ENCODE measurements at regions not wholly inside any gene's neighbourhood (a gene's known extent, or its start where the extent isn't known, plus 50 kb on each side); places are given as distances from the start of the nearest gene placed in this dataset.

DNA sequence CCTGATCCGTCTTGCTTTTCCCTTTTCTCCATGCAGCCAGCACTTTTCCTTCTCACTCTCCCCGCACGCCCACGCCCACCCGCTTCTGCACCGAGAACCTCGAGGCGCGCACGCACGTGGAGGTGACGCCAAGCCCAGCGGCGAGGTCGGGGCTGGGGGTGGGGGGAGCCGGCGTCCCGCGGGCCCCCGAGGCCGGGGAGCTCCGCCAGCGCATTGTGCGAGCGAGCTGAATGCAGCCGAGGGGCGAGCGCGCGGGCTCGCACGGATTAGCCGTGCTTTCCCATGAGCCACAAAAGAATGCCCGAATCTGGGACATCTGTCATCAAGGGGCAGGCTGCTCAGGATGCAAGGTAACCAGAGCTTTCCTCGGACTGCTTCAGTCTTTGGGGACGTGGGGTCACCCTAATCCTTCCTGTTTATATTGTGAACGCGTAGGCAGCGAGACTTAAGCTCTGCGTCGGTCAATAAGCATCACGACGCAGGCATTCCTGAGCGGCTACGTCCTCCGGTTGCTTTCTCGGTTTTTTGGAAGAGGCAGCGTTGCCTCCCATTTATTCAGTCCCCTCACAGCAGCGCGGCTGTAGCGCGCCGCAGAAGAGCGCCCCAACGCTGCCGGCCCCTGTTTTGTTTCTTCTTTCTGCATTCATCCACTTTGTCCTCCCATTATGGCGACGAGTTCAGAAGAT, 67.3 kb upstream of the AKT3 start (continued):
- 0 out of 2 replicates have a peak, but pooled peaks have one; percentile 14 for TF ChIP-seq KDM1A (IDR thresholded peaks at IDR 0.05; ENCODE audit: borderline replicate concordance, low read length)
- TF ChIP-seq RNF2 (IDR thresholded peaks at IDR 0.05; ENCODE audit: borderline replicate concordance, low read depth, low read length, missing control alignments, poor library complexity, severe bottlenecking), result peak; percentile 66
- peak in 1 of 2 experiments; percentile 77; a peak in 2 of 4 replicates for TF ChIP-seq SIN3A (conservative IDR thresholded peaks at IDR 0.05 in 1 of 2, IDR thresholded peaks at IDR 0.05 in 1 of 2; ENCODE audit: low read depth in 1 of 2, low read length in 2 of 2)
- TF ChIP-seq, protein P1, sequence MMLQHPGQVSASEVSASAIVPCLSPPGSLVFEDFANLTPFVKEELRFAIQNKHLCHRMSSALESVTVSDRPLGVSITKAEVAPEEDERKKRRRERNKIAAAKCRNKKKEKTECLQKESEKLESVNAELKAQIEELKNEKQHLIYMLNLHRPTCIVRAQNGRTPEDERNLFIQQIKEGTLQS (IDR thresholded peaks at IDR 0.05; ENCODE audit: insufficient read depth, low read depth, low read length), result no peak
- 0 out of 2 replicates have a peak, but pooled peaks have one; percentile 88 for TF ChIP-seq RBBP5 (IDR thresholded peaks at IDR 0.05; ENCODE audit: borderline replicate concordance, low read depth, low read length)
- no peak; the same call in 1 of the 2 replicates for TF ChIP-seq CREB1 (IDR thresholded peaks at IDR 0.05)
- no peak for TF ChIP-seq NANOG (IDR thresholded peaks at IDR 0.05; ENCODE audit: insufficient read depth, low read depth, low read length, poor library complexity, severe bottlenecking)
- TF ChIP-seq BACH1 (IDR thresholded peaks at IDR 0.05; ENCODE audit: low read length), result no peak
- peak; percentile 3; a peak in 1 of 4 replicates for TF ChIP-seq RAD21 (IDR thresholded peaks at IDR 0.05 in 1 of 2, conservative IDR thresholded peaks at IDR 0.05 in 1 of 2; ENCODE audit: low read depth in 2 of 2, low read length in 2 of 2)
- no peak for TF ChIP-seq BCL11A (IDR thresholded peaks at IDR 0.05; ENCODE audit: low read depth in 2 of 2, low read length in 2 of 2)
- no peak for TF ChIP-seq CEBPB (IDR thresholded peaks at IDR 0.05; ENCODE audit: low read depth, low read length)
- TF ChIP-seq JUN (IDR thresholded peaks at IDR 0.05; ENCODE audit: low read depth, low read length), result no peak
- no peak for TF ChIP-seq MAFK (IDR thresholded peaks at IDR 0.05; ENCODE audit: low read depth, low read length)
- no peak for TF ChIP-seq SIRT6 (IDR thresholded peaks at IDR 0.05; ENCODE audit: low read length)
- TF ChIP-seq POU5F1 (IDR thresholded peaks at IDR 0.05; ENCODE audit: low read depth, low read length), result no peak
- no peak for TF ChIP-seq TCF12 (IDR thresholded peaks at IDR 0.05; ENCODE audit: low read depth, low read length)
- TF ChIP-seq, protein P2, sequence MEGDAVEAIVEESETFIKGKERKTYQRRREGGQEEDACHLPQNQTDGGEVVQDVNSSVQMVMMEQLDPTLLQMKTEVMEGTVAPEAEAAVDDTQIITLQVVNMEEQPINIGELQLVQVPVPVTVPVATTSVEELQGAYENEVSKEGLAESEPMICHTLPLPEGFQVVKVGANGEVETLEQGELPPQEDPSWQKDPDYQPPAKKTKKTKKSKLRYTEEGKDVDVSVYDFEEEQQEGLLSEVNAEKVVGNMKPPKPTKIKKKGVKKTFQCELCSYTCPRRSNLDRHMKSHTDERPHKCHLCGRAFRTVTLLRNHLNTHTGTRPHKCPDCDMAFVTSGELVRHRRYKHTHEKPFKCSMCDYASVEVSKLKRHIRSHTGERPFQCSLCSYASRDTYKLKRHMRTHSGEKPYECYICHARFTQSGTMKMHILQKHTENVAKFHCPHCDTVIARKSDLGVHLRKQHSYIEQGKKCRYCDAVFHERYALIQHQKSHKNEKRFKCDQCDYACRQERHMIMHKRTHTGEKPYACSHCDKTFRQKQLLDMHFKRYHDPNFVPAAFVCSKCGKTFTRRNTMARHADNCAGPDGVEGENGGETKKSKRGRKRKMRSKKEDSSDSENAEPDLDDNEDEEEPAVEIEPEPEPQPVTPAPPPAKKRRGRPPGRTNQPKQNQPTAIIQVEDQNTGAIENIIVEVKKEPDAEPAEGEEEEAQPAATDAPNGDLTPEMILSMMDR (IDR thresholded peaks at IDR 0.05; ENCODE audit: control extremely low read depth in 1 of 3, insufficient read depth in 1 of 3, low read depth in 1 of 3, low read length in 3 of 3), result no peak
- TF ChIP-seq POLR2AphosphoS5 (IDR thresholded peaks at IDR 0.05; ENCODE audit: low read depth, low read length), result peak; percentile 56; the same call in 1 of the 2 replicates
- TF ChIP-seq TAF7 (optimal IDR thresholded peaks at IDR 0.05; ENCODE audit: borderline replicate concordance, low read depth, low read length), result no peak
- TF ChIP-seq FOSL1 (IDR thresholded peaks at IDR 0.05; ENCODE audit: insufficient read depth, low read depth, low read length), result no peak
- TF ChIP-seq SAP30 (IDR thresholded peaks at IDR 0.05; ENCODE audit: insufficient read depth, insufficient replicate concordance, low read length), result no peak

All from H1 (cell line).